ENCODE measurements at regions not wholly inside any gene's neighbourhood (a gene's known extent, or its start where the extent isn't known, plus 50 kb on each side); places are given as distances from the start of the nearest gene placed in this dataset.

DNA sequence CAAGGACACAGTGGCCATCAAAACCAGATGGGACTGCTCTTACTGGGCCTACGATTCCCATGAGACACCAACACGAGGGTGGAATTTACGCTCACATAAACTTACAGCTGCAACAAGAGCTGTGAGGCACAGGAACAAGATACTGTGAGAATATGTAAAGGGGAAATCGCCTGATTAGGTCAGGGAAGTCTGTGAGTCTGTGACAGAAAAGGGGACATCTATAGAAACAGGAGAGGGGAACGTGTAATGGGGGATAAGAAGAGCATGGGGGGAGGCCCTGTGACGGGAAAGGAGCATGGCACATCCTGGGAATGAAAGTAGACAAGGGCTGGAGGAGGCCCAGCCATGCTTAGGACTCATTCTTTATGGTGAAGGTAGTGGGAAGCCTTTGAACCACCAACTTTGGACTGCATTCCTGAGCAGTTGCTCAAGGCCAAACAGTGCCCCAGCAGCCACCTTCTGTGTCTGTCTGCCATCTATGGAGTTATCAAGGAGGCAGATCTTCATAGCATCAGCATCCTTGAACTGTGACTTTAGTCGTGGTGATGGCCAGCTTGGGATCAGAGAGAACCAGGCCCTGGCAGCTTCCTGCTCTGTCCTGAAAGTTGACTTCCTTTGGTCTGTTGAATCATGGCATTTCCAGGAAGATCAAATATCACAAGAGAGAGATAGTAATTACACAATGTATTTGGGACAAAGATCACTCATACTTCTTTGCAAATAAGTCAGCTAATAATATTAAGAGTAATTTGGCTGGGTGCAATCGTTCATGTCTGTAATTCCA is 87.9 kb upstream of the FAM169A start:
- no peak for DNase-seq

DNA sequence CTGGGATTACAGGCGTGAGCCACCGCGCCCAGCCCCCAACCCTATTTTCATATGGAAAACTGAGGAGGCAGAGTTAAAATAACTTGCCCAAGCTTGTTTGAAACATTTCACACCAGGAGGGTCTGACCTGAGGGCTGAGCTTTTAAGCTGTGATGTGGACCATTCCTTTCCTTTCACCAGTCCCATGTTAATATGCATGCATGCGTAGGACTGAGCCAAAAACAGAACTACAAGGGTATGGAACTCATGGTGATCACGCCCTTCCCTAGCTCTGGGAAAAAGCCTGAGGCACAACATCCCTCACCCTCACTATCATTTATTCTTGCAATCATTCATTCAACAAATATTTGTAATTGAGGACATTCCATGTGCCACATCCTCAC is 87.4 kb upstream of the FAM169A start:
- DNase-seq: no peak

- DNase-seq: no peak
Measured at GRCh38 chr5:74952406-74952805, 86.2 kb upstream of the FAM169A start.

- no peak for DNase-seq
Measured at GRCh38 chr5:74951865-74952264, 85.7 kb upstream of the FAM169A start.

- DNase-seq: no peak
Measured at GRCh38 chr5:74950836-74951515, 84.8 kb upstream of the FAM169A start.

DNA sequence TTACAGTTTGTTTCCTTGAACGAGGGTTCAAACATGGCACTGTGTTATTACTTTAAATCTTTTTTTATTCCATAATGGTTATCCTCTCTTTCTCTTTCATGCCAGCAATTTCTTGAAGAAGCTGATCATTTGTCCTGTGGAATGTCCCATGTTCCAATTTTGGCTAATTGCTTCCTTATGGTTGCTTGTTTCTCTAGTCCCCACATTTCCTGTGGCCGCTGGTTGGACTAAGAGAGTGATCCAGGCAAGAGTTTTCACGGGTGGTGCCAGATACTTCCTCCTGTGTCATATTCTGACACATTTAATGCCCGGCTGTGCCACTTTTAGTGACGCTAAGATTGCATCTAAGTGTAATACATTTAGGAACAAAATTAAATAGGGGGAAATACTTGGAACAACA is 83.8 kb upstream of the FAM169A start:
- no peak for DNase-seq

- no peak for DNase-seq
Measured at GRCh38 chr5:74948031-74948546, 81.9 kb upstream of the FAM169A start.

GRCh38 chr5:74946471-74946870 is 80.3 kb upstream of the FAM169A start:
- no peak for DNase-seq

DNA sequence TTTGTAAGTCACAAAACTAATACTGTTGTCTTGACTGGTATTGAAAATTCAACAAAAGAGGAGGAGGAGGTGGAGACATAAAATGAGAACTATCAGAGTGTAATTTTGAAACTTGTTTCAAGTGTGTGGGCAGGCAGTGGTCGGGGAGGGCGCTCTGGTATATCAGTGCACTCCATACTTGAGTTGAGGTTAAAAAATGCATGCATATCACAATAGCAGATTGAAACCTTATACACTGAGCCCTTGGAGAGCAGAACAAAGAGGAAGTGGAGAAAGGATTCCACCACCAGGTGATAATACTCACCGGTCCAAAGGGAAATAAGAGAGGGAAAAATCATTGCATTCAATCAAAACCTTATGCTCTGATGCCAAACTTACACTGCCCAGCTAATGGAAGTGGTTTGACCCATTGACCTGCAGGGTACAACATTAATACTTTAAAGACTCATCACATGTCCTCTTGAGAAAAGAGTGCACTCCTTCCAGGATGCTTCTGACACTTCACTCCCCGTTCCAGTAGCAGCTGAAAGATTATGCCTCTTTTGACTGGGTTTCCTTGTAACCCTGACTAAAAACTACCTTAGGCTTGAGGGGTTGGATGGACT is 79.5 kb upstream of the FAM169A start:
- DNase-seq: no peak

DNA sequence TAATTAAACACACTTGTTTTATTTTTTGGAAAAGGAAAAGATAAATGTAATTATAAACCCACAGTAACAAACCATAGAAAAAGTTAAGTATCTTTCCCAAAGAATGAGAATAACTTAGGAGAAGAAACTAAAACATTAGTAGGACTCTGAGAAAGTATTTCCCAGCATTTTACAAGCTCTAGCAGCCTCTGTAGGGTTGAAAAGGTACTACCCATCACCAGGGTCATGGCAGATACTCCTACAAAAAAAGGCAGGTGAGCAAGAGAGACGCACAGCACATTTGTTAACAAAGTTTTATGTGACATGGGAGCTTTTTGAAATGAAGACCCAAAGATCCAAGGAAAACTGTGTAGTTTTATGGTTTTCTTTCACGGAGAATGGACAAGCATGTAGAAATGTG is 77.7 kb upstream of the FAM169A start:
- DNase-seq: no peak

- no peak for DNase-seq
Measured at GRCh38 chr5:74942622-74943286, 76.6 kb upstream of the FAM169A start.

GRCh38 chr5:74940782-74941353 is 74.7 kb upstream of the FAM169A start:
- DNase-seq: no peak

DNA sequence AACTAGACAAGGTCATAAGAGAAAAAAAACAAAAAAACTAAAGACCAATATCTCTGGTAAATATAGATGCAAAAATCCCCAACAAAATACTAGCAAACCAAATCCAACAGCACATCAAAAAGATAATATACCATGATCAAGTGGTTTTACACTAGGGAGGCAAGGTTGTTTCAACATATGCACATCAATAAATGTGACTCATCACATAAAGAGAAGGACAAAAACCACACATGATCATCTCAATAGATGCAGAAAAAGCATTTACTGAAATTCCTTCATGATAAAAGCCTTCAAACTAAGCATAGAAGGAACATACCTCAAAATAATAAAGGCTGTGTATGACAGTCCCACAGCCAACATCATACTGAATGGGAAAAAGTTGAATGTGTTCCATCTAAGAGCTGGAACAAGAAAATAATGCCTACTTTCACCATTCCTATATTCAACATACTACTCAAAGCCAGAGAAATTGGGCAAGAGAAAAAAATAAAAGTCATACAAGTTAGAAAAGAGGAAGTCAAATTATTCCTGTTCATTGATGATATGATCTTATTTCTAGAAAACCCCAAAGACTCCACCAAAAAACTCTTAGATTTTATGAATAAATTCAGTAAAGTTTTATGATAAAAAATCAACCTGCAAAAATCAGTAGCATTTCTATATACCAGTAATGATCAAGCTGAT is 72.2 kb upstream of the FAM169A start:
- no peak for DNase-seq

DNA sequence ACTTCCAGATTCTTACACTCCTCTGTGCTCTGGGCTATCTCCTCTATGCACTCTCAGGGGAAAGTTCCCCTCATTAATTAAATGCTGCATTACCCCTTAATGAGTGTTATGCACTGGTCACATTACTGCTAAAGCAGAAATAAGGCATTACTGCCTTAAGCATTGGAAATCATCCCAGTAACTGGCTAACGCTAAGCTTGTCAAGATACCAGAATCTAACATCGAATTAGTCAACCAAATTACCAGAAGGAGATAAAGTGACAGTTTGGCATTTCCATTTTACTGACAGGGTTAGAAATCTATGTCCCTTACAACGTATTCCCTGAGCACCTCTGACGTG is 69.5 kb upstream of the FAM169A start:
- DNase-seq: no peak

DNA sequence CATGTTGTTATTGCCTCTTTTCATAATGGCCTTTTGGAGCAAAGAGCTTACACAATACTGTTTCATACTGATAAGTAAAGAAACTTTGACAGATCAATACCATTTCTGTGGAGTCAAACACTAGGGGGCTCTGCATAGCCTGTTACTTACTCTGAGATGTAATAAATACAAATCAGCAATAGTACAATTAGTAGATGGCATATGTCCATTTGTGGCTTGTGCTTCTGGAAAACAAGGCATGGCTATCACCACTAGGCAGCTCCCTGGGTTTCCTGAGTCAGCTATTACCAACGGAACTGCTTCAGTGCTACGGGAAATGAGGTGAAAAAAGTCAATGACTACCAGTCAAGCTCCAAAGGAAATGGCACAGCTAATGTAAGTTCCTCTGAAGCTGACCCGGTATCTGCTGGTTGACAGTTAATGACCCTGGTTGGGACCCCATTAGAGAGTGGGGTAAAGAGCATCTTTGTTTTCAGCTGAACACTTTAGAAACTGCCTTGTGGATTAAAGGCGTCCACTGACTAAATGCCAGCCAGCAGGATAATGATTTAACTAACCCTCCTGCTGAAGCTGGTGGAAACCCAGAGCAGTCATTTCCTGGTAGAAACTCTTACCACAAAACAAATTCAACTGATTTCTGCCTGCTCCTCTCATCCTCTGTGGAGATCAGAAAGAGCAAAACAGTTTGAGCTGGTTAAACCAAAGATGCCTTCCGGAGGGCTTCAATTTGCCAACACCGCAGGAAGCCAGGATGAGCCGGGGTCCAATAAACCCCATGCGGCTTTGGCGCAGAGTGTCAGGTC is 69.0 kb upstream of the FAM169A start:
- no peak for DNase-seq

- DNase-seq: no peak
Measured at GRCh38 chr5:74927336-74927735, 61.1 kb upstream of the FAM169A start.

- DNase-seq: peak; percentile 7
Measured at GRCh38 chr5:74919487-74919886, 53.3 kb upstream of the FAM169A start.

- DNase-seq: no peak
Measured at GRCh38 chr5:74919041-74919440, 52.9 kb upstream of the FAM169A start.

DNA sequence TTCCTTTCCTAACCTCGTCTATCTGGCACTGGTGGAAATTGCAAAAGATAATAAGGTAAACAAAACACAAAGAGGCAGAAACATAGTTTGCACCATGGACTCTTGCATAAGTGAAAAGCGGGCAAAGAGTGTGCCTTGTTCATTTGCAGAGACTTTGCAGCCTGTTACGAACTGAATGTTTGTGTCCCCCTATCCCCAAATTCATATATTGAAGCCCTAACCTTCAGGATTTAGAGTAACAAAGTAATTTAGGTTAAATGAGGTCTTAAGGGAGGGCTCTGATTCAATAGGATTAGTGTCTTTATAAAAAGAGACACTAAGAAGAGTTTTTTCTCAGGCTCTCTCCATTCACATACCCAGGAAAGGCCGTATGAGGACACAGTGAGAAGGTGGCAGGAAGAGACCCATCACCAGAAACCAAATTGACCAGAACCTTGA is 52.1 kb upstream of the FAM169A start:
- DNase-seq: no peak

- no peak for DNase-seq
Measured at GRCh38 chr5:74916831-74917710, 50.9 kb upstream of the FAM169A start.

Data from NCI-H1048 (cell line).